ENCODE measurements at regions not wholly inside any gene's neighbourhood (a gene's known extent, or its start where the extent isn't known, plus 50 kb on each side); places are given as distances from the start of the nearest gene placed in this dataset.

- Histone ChIP-seq H3K27me3 (ENCODE audit: control insufficient read depth in 2 of 2, insufficient read depth in 2 of 2, low read length in 2 of 2) (no peaks in the 10 kb centered on the region), H3K9me3 (replicated peaks in 1 of 2; ENCODE audit: control insufficient read depth in 1 of 2, insufficient read depth in 1 of 2, low read length in 2 of 2) (no peaks in the 10 kb centered on the region), H3K9ac (ENCODE audit: insufficient read depth, low read length, poor library complexity, severe bottlenecking) (no peak overlapping the region), H3K36me3 (replicated peaks in 1 of 2; ENCODE audit: control insufficient read depth in 1 of 2, insufficient read depth in 2 of 2, low read length in 2 of 2) (no peaks in the 10 kb centered on the region), H3K4me2 (replicated peaks; ENCODE audit: extremely low read depth, low read length, poor library complexity, severe bottlenecking) (no peak overlapping the region), H3K27ac (ENCODE audit: low read depth in 1 of 2, low read length in 2 of 2) (no peak overlapping the region), H4K20me1 (ENCODE audit: insufficient read depth, low read length) (no peaks in the 10 kb centered on the region), H3K4me1 (ENCODE audit: control insufficient read depth in 1 of 2, insufficient read depth in 2 of 2, low read length in 2 of 2) (no peaks in the 10 kb centered on the region), H3K79me2 (ENCODE audit: insufficient read depth, low read length) (no peaks in the 10 kb centered on the region), H2AFZ (ENCODE audit: insufficient read depth, low read depth, low read length, poor library complexity, severe bottlenecking) (no peak overlapping the region), H3K4me3 (replicated peaks in 1 of 3; ENCODE audit: low read depth in 2 of 3, low read length in 3 of 3) (no peak overlapping the region)
- no CpG with 5 or more reads among the region's 1 CpG for whole genome bisulfite sequencing (ENCODE audit: insufficient coverage)
- intact Hi-C loops (cut with micrococcal nuclease) = no loop called here
- Mint-ChIP-seq H3K4me3 (no peak overlapping the region), H3K36me3 (no peaks in the 10 kb centered on the region), H3K9me3 (peaks cover 0 to 4% (median 0%) of the 10 kb centered on the region in 7 donors), H3K27me3 (ENCODE audit: low read depth in 3 of 3) (peaks cover 0 to 1% (median 0%) of the 10 kb centered on the region in 3 donors), H3K4me1 (no peaks in the 10 kb centered on the region), H3K27ac (no peak overlapping the region)
- no peak for TF ChIP-seq CTCF (IDR thresholded peaks at IDR 0.05)
- no peak for DNase-seq
These were observed 390.3 kb upstream of the PKN2 start for GRCh38 chr1:88293691-88294190.

- no peak overlapping the region for H3K4me2 ChIP-seq (replicated peaks; ENCODE audit: extremely low read depth, low read length, poor library complexity, severe bottlenecking)
- H2AFZ ChIP-seq (ENCODE audit: insufficient read depth, low read depth, low read length, poor library complexity, severe bottlenecking) = no peak overlapping the region
- Mint-ChIP-seq H3K27me3 (ENCODE audit: low read depth in 3 of 3) (peaks cover 0 to 1% (median 0%) of the 10 kb centered on the region in 3 donors), H3K36me3 (no peaks in the 10 kb centered on the region), H3K9me3 (peaks cover 0 to 4% (median 0%) of the 10 kb centered on the region in 7 donors), H3K4me3 (no peak overlapping the region), H3K4me1 (no peaks in the 10 kb centered on the region), H3K27ac (no peak overlapping the region)
- H4K20me1 ChIP-seq (ENCODE audit: insufficient read depth, low read length) = no peaks in the 10 kb centered on the region
- no peak overlapping the region for H3K9ac ChIP-seq (ENCODE audit: insufficient read depth, low read length, poor library complexity, severe bottlenecking)
- H3K4me3 ChIP-seq (replicated peaks in 1 of 3; ENCODE audit: low read depth in 2 of 3, low read length in 3 of 3) = no peak overlapping the region
- intact Hi-C loops (cut with micrococcal nuclease) = no loop called here
- no peak for TF ChIP-seq CTCF (IDR thresholded peaks at IDR 0.05)
- no peaks in the 10 kb centered on the region for H3K79me2 ChIP-seq (ENCODE audit: insufficient read depth, low read length)
- no peaks in the 10 kb centered on the region for H3K27me3 ChIP-seq (ENCODE audit: control insufficient read depth in 2 of 2, insufficient read depth in 2 of 2, low read length in 2 of 2)
- no peak overlapping the region for H3K27ac ChIP-seq (ENCODE audit: low read depth in 1 of 2, low read length in 2 of 2)
- 80% methylated on average over 1 of the region's 2 CpGs for WGBS (ENCODE audit: insufficient coverage)
- H3K36me3 ChIP-seq (replicated peaks in 1 of 2; ENCODE audit: control insufficient read depth in 1 of 2, insufficient read depth in 2 of 2, low read length in 2 of 2) = no peaks in the 10 kb centered on the region
- H3K4me1 ChIP-seq (ENCODE audit: control insufficient read depth in 1 of 2, insufficient read depth in 2 of 2, low read length in 2 of 2) = no peaks in the 10 kb centered on the region
- no peaks in the 10 kb centered on the region for H3K9me3 ChIP-seq (replicated peaks in 1 of 2; ENCODE audit: control insufficient read depth in 1 of 2, insufficient read depth in 1 of 2, low read length in 2 of 2)
- DNase-seq = no peak
These were observed 387.8 kb upstream of the PKN2 start for GRCh38 chr1:88296227-88296626.

All from CD14-positive monocyte (primary cell).